H54 (cell line): ENCODE measurements at regions not wholly inside any gene's neighbourhood (a gene's known extent, or its start where the extent isn't known, plus 50 kb on each side); places are given as distances from the start of the nearest gene placed in this dataset.

ENCODE experiments used
- DNase-seq: peaks from one replicate; pipeline ENCODE4 v3.0.0; 2011; ENCODE audit warnings: low spot score, mixed read lengths; ENCODE audit not compliant: insufficient read length
- FAIRE-seq: peaks from 3 replicates; lab custom pipeline; 2011; peaks lifted over from hg19 to GRCh38; lab: Jason Lieb, UNC
- POLR2A ChIP-seq: IDR thresholded peaks from 2 replicates; pipeline ENCODE4 v1.6.1; 2011; ENCODE audit warnings: low read depth, mild to moderate bottlenecking, low read length

GRCh38 chr16:79264237-79265109 is 336.1 kb downstream of the MAF start:
- no peak for FAIRE-seq

GRCh38 chr16:79263425-79263824 is 337.1 kb downstream of the MAF start:
- DNase-seq (no peak), FAIRE-seq (no peak)
- no peak for TF ChIP-seq POLR2A

More at GRCh38 chr16:79264237-79265109, 336.1 kb downstream of the MAF start:
- no peak for TF ChIP-seq POLR2A
- no peak for DNase-seq
